Cerebellar cortex (tissue), 1 donor: ENCODE measurements at regions not wholly inside any gene's neighbourhood (a gene's known extent, or its start where the extent isn't known, plus 50 kb on each side); places are given as distances from the start of the nearest gene placed in this dataset.

Source experiments
- DNase-seq: peaks from one replicate; pipeline ENCODE4 v3.0.0-alpha.2; 2015; ENCODE audit warnings: low spot score

- no peak for DNase-seq
Measured at GRCh38 chr1:30819244-30819571, 61.6 kb upstream of the LAPTM5 start.

- no peak for DNase-seq
Measured at GRCh38 chr1:30818568-30819243, 61.1 kb upstream of the LAPTM5 start.

GRCh38 chr1:30817548-30817947, 60.0 kb upstream of the LAPTM5 start:
- DNase-seq, result no peak

- no peak for DNase-seq
Measured at GRCh38 chr1:30817077-30817438, 59.5 kb upstream of the LAPTM5 start.

- peak; percentile 81 for DNase-seq
Measured at GRCh38 chr1:30816211-30817076, 58.9 kb upstream of the LAPTM5 start.

GRCh38 chr1:30815556-30815955, 58.0 kb upstream of the LAPTM5 start:
- peak; percentile 27 for DNase-seq

- DNase-seq, result no peak
Measured at GRCh38 chr1:30814292-30814691, 56.7 kb upstream of the LAPTM5 start.

GRCh38 chr1:30812076-30812475, 54.5 kb upstream of the LAPTM5 start:
- DNase-seq, result no peak

GRCh38 chr1:30811187-30811586, 53.6 kb upstream of the LAPTM5 start:
- DNase-seq, result no peak

- no peak for DNase-seq
Measured at GRCh38 chr1:30810416-30811080, 53.0 kb upstream of the LAPTM5 start.

- DNase-seq, result no peak
Measured at GRCh38 chr1:30809514-30810263, 52.1 kb upstream of the LAPTM5 start.

- no peak for DNase-seq
Measured at GRCh38 chr1:30808067-30808662, 50.6 kb upstream of the LAPTM5 start.

- no peak for DNase-seq
Measured at GRCh38 chr1:30807318-30808066, 49.9 kb upstream of the LAPTM5 start.
